H9 (cell line): ENCODE measurements at regions not wholly inside any gene's neighbourhood (a gene's known extent, or its start where the extent isn't known, plus 50 kb on each side); places are given as distances from the start of the nearest gene placed in this dataset.

Experiments
- DNase-seq: peaks from one replicate; pipeline ENCODE4 v3.0.0-alpha.2; 2017
- H2AFZ ChIP-seq: one replicate; pipeline ENCODE4 v1.6.1; 2013; ENCODE audit warnings: mild to moderate bottlenecking, low read length, control low read depth, moderate library complexity
- H2AK5ac ChIP-seq: 2 replicates; pipeline ENCODE4 v1.6.1; 2013; ENCODE audit warnings: low read length, control low read depth, mixed read lengths; ENCODE audit not compliant: insufficient read length
- H2BK120ac ChIP-seq: one replicate; pipeline ENCODE4 v1.6.1; 2013; ENCODE audit warnings: low read depth, mild to moderate bottlenecking, low read length, control low read depth, inconsistent platforms; ENCODE audit not compliant: poor library complexity, severe bottlenecking
- H2BK12ac ChIP-seq: 2 replicates; pipeline ENCODE4 v1.6.1; 2013; ENCODE audit warnings: low read length, control low read depth, mixed read lengths, low read depth; ENCODE audit not compliant: insufficient read length
- H2BK15ac ChIP-seq: 2 replicates; pipeline ENCODE4 v1.6.1; 2013; ENCODE audit warnings: low read depth, low read length, control low read depth
- H2BK20ac ChIP-seq: one replicate; pipeline ENCODE4 v1.6.1; 2013; ENCODE audit warnings: low read depth, mild to moderate bottlenecking, low read length, control low read depth, inconsistent platforms; ENCODE audit not compliant: poor library complexity, severe bottlenecking
- H2BK5ac ChIP-seq: 2 replicates; pipeline ENCODE4 v1.6.1; 2013; ENCODE audit warnings: low read length, control low read depth, mixed read lengths; ENCODE audit not compliant: insufficient read length
- H3K14ac ChIP-seq: 2 replicates; pipeline ENCODE4 v1.6.1; 2013; ENCODE audit warnings: low read length, control low read depth; ENCODE audit not compliant: insufficient read depth
- H3K18ac ChIP-seq: 2 replicates; pipeline ENCODE4 v1.6.1; 2013; ENCODE audit warnings: low read depth, mild to moderate bottlenecking, mixed read lengths, low read length, control low read depth; ENCODE audit not compliant: insufficient read length
- H3K23ac ChIP-seq: 2 replicates; pipeline ENCODE4 v1.6.1; 2013; ENCODE audit warnings: low read length, control low read depth, mixed read lengths, low read depth; ENCODE audit not compliant: insufficient read length
- H3K23me2 ChIP-seq: 2 replicates; pipeline ENCODE4 v1.6.1; 2013; ENCODE audit warnings: low read depth, mild to moderate bottlenecking, mixed read lengths, low read length, control low read depth; ENCODE audit not compliant: insufficient read length, poor library complexity, severe bottlenecking
- H3K27ac ChIP-seq: 2 replicates; pipeline ENCODE4 v1.5.1; 2013; ENCODE audit warnings: low read length, control low read depth, mixed read lengths, low read depth; ENCODE audit not compliant: insufficient read length
- H3K27me3 ChIP-seq: 2 replicates; pipeline ENCODE4 v1.6.1; 2013; ENCODE audit warnings: low read length, control low read depth, inconsistent platforms; ENCODE audit not compliant: insufficient read depth
- H3K4ac ChIP-seq: 2 replicates; pipeline ENCODE4 v1.6.1; 2013; ENCODE audit warnings: low read depth, mild to moderate bottlenecking, control low read depth, inconsistent platforms, low read length, moderate library complexity
- H3K4me1 ChIP-seq: 2 replicates; pipeline ENCODE4 v1.6.1; 2013; ENCODE audit warnings: low read length, control low read depth, inconsistent platforms; ENCODE audit not compliant: insufficient read depth
- H3K4me2 ChIP-seq: 2 replicates; pipeline ENCODE4 v1.6.1; 2013; ENCODE audit warnings: low read length, control low read depth, mixed read lengths; ENCODE audit not compliant: insufficient read length, insufficient read depth
- H3K56ac ChIP-seq: 2 replicates; pipeline ENCODE4 v1.6.1; 2013; ENCODE audit warnings: low read depth, mild to moderate bottlenecking, mixed read lengths, low read length, control low read depth; ENCODE audit not compliant: insufficient read length
- H3K79me1 ChIP-seq: 2 replicates; pipeline ENCODE4 v1.6.1; 2013; ENCODE audit warnings: low read depth, mild to moderate bottlenecking, moderate library complexity, low read length, control low read depth, inconsistent platforms; ENCODE audit not compliant: insufficient read depth, poor library complexity, severe bottlenecking
- H3K79me2 ChIP-seq: 2 replicates; pipeline ENCODE4 v1.6.1; 2013; ENCODE audit warnings: low read length, control low read depth, inconsistent platforms; ENCODE audit not compliant: insufficient read depth
- H3K9ac ChIP-seq: 2 replicates; pipeline ENCODE4 v1.6.1; 2013; ENCODE audit warnings: low read length, control low read depth, mixed read lengths; ENCODE audit not compliant: insufficient read length; ENCODE audit errors: extremely low read depth
- H3K9me3 ChIP-seq: one replicate; pipeline ENCODE4 v1.6.1; 2013; ENCODE audit warnings: low read depth, low read length, inconsistent platforms; ENCODE audit not compliant: control insufficient read depth
- H3T11ph ChIP-seq: one replicate; pipeline ENCODE4 v1.6.1; 2013; ENCODE audit warnings: mild to moderate bottlenecking, low read length, control low read depth, inconsistent platforms
- H4K20me1 ChIP-seq: one replicate; pipeline ENCODE4 v1.6.1; 2013; ENCODE audit not compliant: control insufficient read depth, insufficient read length, insufficient read depth
- H4K5ac ChIP-seq: 2 replicates; pipeline ENCODE4 v1.6.1; 2013; ENCODE audit warnings: low read depth, mild to moderate bottlenecking, mixed read lengths, low read length, control low read depth; ENCODE audit not compliant: insufficient read length
- H4K8ac ChIP-seq: replicated peaks from 2 replicates; pipeline ENCODE4 v1.6.1; 2013; ENCODE audit warnings: low read length, control low read depth, mixed read lengths, low read depth; ENCODE audit not compliant: insufficient read length
- H4K91ac ChIP-seq: 2 replicates; pipeline ENCODE4 v1.6.1; 2013; ENCODE audit warnings: low read depth, mild to moderate bottlenecking, moderate library complexity, mixed read lengths, low read length, control low read depth; ENCODE audit not compliant: insufficient read length
- H3K27ac Mint-ChIP-seq, 3 experiments: 2 replicates in 2 of 3; 3 replicates in 1 of 3; pipeline ENCODE4 v1.8.0; 2020 to 2021; ENCODE audit warnings: mixed read lengths in 3 of 3, mild to moderate bottlenecking in 1 of 3, moderate library complexity in 1 of 3
- H3K27me3 Mint-ChIP-seq: 2 replicates; pipeline ENCODE4 v1.8.0; 2021; ENCODE audit warnings: low read depth, mild to moderate bottlenecking, moderate library complexity, mixed read lengths
- H3K36me3 Mint-ChIP-seq, 3 experiments: 2 replicates in 2 of 3; 3 replicates in 1 of 3; pipeline ENCODE4 v1.8.0; 2020 to 2021; ENCODE audit warnings: low read depth in 3 of 3, mixed read lengths in 3 of 3; ENCODE audit not compliant: insufficient read depth in 1 of 3
- H3K4me1 Mint-ChIP-seq, 2 experiments: 2 replicates each; pipeline ENCODE4 v1.8.0; 2020; ENCODE audit warnings: mixed read lengths in 2 of 2
- H3K4me3 Mint-ChIP-seq, 2 experiments: 2 replicates in 1 of 2; 3 replicates in 1 of 2; pipeline ENCODE4 v1.8.0; 2020 to 2021; ENCODE audit warnings: mild to moderate bottlenecking in 2 of 2, mixed read lengths in 2 of 2, moderate library complexity in 1 of 2
- H3K9me3 Mint-ChIP-seq, 2 experiments: 2 replicates in 1 of 2; 3 replicates in 1 of 2; pipeline ENCODE4 v1.8.0; 2020; ENCODE audit warnings: mild to moderate bottlenecking in 2 of 2, mixed read lengths in 2 of 2, moderate library complexity in 1 of 2
- WGBS: extraction: QIAGEN DNeasy Blood & Tissue Kit; methylation state at CpG from one replicate; pipeline ENCODE4 v1.1.7; 2013; ENCODE audit warnings: missing lambda C conversion rate, low lambda C conversion rate, mixed read lengths; ENCODE audit not compliant: insufficient read length; ENCODE audit errors: extremely low coverage; 5-methylcytosine and 5-hydroxymethylcytosine counted together
- TF ChIP-seq, protein P1 (sequence below): fragments of 200-600 bp; sonication (generic); conservative IDR thresholded peaks from 3 replicates; pipeline ENCODE4 v1.8.0; 2021; ENCODE audit warnings: antibody characterized with exemption, mild to moderate bottlenecking

DNA sequence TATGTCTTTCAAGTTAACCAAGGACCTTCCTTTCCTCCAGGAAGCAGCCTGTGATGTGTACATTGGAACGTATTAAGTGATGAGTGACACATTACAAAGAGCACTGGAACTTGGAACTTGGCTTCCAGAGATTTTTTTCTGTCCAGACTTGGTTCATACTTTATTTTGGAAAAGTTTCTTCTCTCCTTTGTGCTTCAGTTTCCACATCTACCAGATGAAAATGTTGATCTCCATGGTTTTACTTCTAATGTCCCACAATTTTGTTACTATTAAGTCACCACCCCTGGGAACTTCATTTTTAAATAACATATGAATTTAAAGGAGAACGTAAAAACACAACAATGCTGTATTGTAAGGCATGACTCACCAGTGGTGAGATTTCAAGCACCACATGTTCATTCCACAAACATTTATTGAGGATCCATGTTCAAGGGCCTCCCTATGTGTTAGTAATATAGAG is 290.7 kb upstream of the LMCD1 start:
- Mint-ChIP-seq H3K36me3 (peaks cover 0 to 3% (median 0%) of the 10 kb centered on the region in 3 experiments; a peak in 1 of 7 replicates), H3K27me3 (no peaks in the 10 kb centered on the region; the same call in 1 of the 2 replicates), H3K27ac (no peak overlapping the region), H3K4me3 (no peak overlapping the region), H3K9me3 (no peaks in the 10 kb centered on the region; a peak in 1 of 5 replicates), H3K4me1 (peaks cover 6% of the 10 kb centered on the region in 2 experiments)
- Histone ChIP-seq H3K4me1 (no peaks in the 10 kb centered on the region), H2BK120ac (no peak overlapping the region), H2BK15ac (no peak overlapping the region), H4K91ac (no peak overlapping the region), H3T11ph (no peak overlapping the region), H3K56ac (no peak overlapping the region), H3K23ac (no peak overlapping the region), H3K14ac (no peak overlapping the region), H3K4me2 (no peak overlapping the region), H3K4ac (no peak overlapping the region), H2BK20ac (no peak overlapping the region), H3K27ac (no peak overlapping the region), H4K5ac (no peak overlapping the region), H3K79me1 (no peaks in the 10 kb centered on the region), H3K79me2 (no peaks in the 10 kb centered on the region), H3K23me2 (no peaks in the 10 kb centered on the region), H2AK5ac (no peak overlapping the region), H3K27me3 (no peaks in the 10 kb centered on the region), H2AFZ (no peak overlapping the region), H3K9ac (no peak overlapping the region), H2BK12ac (no peak overlapping the region), H2BK5ac (no peak overlapping the region), H3K9me3 (no peaks in the 10 kb centered on the region), H4K20me1 (no peaks in the 10 kb centered on the region), H3K18ac (no peak overlapping the region), H4K8ac (no peak overlapping the region)
- no peak for DNase-seq
- WGBS = no CpG with 5 or more reads among the region's 2 CpGs
- TF ChIP-seq, protein P1, sequence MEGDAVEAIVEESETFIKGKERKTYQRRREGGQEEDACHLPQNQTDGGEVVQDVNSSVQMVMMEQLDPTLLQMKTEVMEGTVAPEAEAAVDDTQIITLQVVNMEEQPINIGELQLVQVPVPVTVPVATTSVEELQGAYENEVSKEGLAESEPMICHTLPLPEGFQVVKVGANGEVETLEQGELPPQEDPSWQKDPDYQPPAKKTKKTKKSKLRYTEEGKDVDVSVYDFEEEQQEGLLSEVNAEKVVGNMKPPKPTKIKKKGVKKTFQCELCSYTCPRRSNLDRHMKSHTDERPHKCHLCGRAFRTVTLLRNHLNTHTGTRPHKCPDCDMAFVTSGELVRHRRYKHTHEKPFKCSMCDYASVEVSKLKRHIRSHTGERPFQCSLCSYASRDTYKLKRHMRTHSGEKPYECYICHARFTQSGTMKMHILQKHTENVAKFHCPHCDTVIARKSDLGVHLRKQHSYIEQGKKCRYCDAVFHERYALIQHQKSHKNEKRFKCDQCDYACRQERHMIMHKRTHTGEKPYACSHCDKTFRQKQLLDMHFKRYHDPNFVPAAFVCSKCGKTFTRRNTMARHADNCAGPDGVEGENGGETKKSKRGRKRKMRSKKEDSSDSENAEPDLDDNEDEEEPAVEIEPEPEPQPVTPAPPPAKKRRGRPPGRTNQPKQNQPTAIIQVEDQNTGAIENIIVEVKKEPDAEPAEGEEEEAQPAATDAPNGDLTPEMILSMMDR = no peak
